ENCODE measurements at regions not wholly inside any gene's neighbourhood (a gene's known extent, or its start where the extent isn't known, plus 50 kb on each side); places are given as distances from the start of the nearest gene placed in this dataset.

DNA sequence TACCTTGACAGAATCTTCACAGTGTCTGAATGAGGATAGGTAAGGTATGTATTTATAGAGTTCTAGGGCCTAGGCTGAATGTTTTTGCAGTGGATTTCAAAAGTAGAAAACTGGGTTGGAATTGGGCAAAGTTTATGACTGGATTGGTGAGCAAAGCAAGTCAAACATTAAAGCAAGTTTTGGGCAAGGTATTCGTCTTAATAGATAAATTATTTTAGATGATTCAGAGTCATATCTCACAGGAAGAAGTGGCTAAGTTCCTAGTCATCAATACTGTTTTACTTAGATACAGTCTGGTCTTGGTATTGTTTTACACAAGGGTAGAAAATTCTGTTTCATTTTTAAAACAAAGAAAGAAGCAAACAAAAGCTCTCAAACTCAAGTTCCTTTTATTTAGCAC lies 284.1 kb upstream of the EPHA7 start:
- no peak overlapping the region for H3K4me3 ChIP-seq (replicated peaks in 1 of 3)
- 76 to 81% methylated on average over 1 of the region's 1 CpG for WGBS, 2 donors
- intact Hi-C loops (cut with DNase I) = no loop called here
- no peak for DNase-seq
- H3K36me3 ChIP-seq = no peaks in the 10 kb centered on the region
- no peaks in the 10 kb centered on the region for H3K9me3 ChIP-seq
- H3K27me3 ChIP-seq = no peaks in the 10 kb centered on the region
- TF ChIP-seq POLR2A (IDR thresholded peaks at IDR 0.05) = no peak
- TF ChIP-seq, protein P1, sequence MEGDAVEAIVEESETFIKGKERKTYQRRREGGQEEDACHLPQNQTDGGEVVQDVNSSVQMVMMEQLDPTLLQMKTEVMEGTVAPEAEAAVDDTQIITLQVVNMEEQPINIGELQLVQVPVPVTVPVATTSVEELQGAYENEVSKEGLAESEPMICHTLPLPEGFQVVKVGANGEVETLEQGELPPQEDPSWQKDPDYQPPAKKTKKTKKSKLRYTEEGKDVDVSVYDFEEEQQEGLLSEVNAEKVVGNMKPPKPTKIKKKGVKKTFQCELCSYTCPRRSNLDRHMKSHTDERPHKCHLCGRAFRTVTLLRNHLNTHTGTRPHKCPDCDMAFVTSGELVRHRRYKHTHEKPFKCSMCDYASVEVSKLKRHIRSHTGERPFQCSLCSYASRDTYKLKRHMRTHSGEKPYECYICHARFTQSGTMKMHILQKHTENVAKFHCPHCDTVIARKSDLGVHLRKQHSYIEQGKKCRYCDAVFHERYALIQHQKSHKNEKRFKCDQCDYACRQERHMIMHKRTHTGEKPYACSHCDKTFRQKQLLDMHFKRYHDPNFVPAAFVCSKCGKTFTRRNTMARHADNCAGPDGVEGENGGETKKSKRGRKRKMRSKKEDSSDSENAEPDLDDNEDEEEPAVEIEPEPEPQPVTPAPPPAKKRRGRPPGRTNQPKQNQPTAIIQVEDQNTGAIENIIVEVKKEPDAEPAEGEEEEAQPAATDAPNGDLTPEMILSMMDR (IDR thresholded peaks at IDR 0.05) = no peak
- H3K4me1 ChIP-seq = no peaks in the 10 kb centered on the region
- no peak overlapping the region for H3K27ac ChIP-seq

DNA sequence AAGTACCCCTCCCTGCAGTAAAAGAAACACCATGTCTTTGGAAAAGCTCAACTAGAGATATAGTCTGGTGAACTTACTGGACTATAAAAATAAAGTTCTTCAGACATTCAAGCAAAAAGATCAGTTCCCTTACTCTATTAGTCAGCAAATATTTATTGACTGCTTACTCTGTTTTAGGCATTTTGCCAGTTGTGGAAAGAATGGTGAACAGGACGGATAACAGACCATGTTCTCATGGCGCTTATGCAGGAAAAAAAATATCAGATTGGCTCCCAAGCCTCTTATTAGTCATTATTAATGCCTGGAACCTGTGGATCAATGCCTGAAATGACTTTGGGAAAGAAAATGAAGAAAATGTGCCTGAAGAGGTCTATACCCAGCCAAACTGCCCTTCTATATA lies 282.2 kb upstream of the EPHA7 start:
- 56 to 74% methylated on average over 2 of the region's 2 CpGs for WGBS, 2 donors
- intact Hi-C loops (cut with DNase I) = no loop called here

DNA sequence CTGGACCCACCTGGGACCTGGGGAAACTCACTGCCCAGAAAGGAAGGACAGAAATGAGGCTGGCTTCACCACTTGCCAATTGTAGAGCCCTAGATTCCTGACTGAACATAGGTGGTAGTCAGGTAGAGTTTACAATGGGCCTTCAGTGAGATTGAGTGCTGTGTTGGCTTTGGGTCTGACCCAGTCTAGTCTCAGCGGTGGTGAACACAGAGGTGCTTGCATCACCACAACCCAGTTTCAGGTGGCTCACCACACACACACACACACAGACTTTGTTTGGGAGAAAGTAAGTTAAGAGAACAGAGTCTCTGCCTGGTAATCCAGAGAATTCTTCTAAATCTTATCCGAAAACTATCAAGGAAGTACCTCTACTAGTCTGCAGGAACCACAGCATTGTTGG lies 266.1 kb upstream of the EPHA7 start:
- no peaks in the 10 kb centered on the region for H3K4me1 ChIP-seq
- H3K27ac ChIP-seq = no peak overlapping the region
- intact Hi-C loops (cut with DNase I) = no loop called here
- TF ChIP-seq, protein P1 (IDR thresholded peaks at IDR 0.05) = no peak
- TF ChIP-seq POLR2A (IDR thresholded peaks at IDR 0.05) = no peak
- WGBS, 2 donors = 93 to 100% methylated on average over 2 of the region's 2 CpGs
- H3K27me3 ChIP-seq = no peaks in the 10 kb centered on the region
- H3K4me3 ChIP-seq (replicated peaks in 1 of 3) = no peak overlapping the region
- no peaks in the 10 kb centered on the region for H3K36me3 ChIP-seq
- DNase-seq = no peak
- H3K9me3 ChIP-seq = no peaks in the 10 kb centered on the region

More for the DNA sequence above, 282.2 kb upstream of the EPHA7 start:
- Histone ChIP-seq H3K27me3 (no peaks in the 10 kb centered on the region), H3K27ac (no peak overlapping the region), H3K36me3 (no peaks in the 10 kb centered on the region), H3K4me1 (no peaks in the 10 kb centered on the region), H3K9me3 (no peaks in the 10 kb centered on the region), H3K4me3 (replicated peaks in 1 of 3) (no peak overlapping the region)
- DNase-seq = no peak
- TF ChIP-seq POLR2A (IDR thresholded peaks at IDR 0.05) = no peak
- TF ChIP-seq, protein P1 (IDR thresholded peaks at IDR 0.05) = no peak

DNA sequence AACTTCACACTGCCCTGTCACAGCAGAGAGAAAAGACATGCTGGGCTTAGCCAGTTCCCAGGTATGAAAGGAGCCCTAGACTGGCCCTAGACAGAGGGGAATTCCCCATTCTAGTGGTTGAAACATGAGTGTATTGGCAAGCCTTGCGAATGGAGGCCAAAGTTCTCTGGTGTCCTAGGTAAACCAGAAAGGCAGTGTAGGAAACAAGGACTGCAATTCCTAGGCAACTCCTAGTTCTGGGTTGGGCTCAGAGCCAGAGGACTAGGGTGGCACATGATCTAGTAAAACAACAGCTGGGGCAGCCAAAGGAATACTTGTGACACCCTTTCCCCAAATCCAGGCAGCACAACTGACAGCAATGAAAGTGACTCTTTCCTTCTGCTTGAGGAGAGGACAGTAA lies 265.0 kb upstream of the EPHA7 start:
- TF ChIP-seq, protein P1 (IDR thresholded peaks at IDR 0.05) = no peak
- TF ChIP-seq POLR2A (IDR thresholded peaks at IDR 0.05) = no peak
- Histone ChIP-seq H3K4me1 (no peaks in the 10 kb centered on the region), H3K27me3 (no peaks in the 10 kb centered on the region), H3K9me3 (no peaks in the 10 kb centered on the region), H3K27ac (no peak overlapping the region), H3K36me3 (no peaks in the 10 kb centered on the region), H3K4me3 (replicated peaks in 1 of 3) (no peak overlapping the region)
- intact Hi-C loops (cut with DNase I) = no loop called here
- 75 to 86% methylated on average over 1 of the region's 1 CpG for WGBS, 2 donors
- DNase-seq = no peak

DNA sequence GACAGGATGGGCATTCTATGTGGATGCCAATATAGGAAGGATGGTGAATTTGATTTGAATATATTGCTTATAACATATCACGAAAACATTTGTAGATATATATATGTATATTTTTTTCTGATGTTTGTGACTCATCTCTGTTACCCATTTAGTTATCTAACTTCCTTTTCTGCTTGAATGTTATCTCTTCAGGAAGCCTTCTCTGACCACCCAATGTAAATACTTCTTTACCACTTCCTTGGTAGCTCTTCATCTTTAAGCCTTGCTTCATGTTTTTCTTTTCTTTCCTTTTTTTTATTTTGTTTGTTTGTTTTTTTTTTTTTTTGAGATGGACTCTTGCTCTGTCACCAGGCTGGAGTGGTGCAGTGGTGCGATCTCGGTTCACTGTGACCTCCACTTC lies 260.5 kb upstream of the EPHA7 start:
- intact Hi-C loops (cut with DNase I) = no loop called here
- TF ChIP-seq, protein P1 (IDR thresholded peaks at IDR 0.05) = no peak
- TF ChIP-seq POLR2A (IDR thresholded peaks at IDR 0.05) = no peak
- Histone ChIP-seq H3K9me3 (no peaks in the 10 kb centered on the region), H3K27ac (no peak overlapping the region), H3K27me3 (no peaks in the 10 kb centered on the region), H3K4me3 (replicated peaks in 1 of 3) (no peak overlapping the region), H3K4me1 (no peaks in the 10 kb centered on the region), H3K36me3 (no peaks in the 10 kb centered on the region)
- DNase-seq = no peak
- WGBS, 2 donors = 83 to 87% methylated on average over 3 of the region's 3 CpGs

All from thyroid gland (tissue), 4 donors.